ENCODE measurements at regions not wholly inside any gene's neighbourhood (a gene's known extent, or its start where the extent isn't known, plus 50 kb on each side); places are given as distances from the start of the nearest gene placed in this dataset.

DNA sequence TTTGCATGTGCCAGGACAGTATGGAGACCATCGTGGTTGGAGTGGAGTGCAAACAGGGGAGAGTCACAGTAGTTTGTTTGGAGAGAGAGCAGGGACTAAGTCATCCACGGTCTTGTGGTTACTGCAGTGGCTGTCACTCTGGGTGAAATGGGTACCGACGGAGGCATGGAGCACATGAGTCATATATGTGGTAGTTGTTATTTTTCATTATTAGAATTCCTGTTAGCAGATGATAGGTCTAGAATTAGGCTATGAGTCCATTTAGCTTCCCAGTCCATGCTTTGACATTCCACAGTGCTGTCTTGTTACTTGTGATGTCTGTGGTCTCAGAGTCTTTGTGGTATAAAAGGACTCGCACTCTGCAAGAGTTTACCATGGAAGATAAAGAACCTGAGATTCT is 303.9 kb downstream of the DMRT2 start:
- dilution Hi-C loops (cut with MboI; ENCODE audit: extremely low pct_ligation_motif_present, low sequenced_read_pairs), result no loop called here
- Histone ChIP-seq H3K9me1 (ENCODE audit: control insufficient read depth, extremely low read depth, insufficient read depth, low read length) (no peaks in the 10 kb centered on the region), H3K4me3 (ENCODE audit: control insufficient read depth in 2 of 3, extremely low read depth in 1 of 3, insufficient read depth in 2 of 3, low read depth in 1 of 3, low read length in 3 of 3) (no peak overlapping the region), H3K27me3 (ENCODE audit: control insufficient read depth, extremely low read depth, insufficient read depth, low read length) (no peaks in the 10 kb centered on the region), H3K9ac (ENCODE audit: control insufficient read depth, extremely low read depth, insufficient read depth, low read length) (no peak overlapping the region), H3K9me3 (ENCODE audit: control insufficient read depth, low read depth, low read length) (no peaks in the 10 kb centered on the region), H3K4me1 (ENCODE audit: control insufficient read depth, extremely low read depth, insufficient read depth, low read length) (no peaks in the 10 kb centered on the region), H3K36me3 (ENCODE audit: control insufficient read depth in 2 of 2, extremely low read depth in 1 of 2, insufficient read depth in 2 of 2, low read length in 2 of 2) (no peaks in the 10 kb centered on the region), H3K27ac (ENCODE audit: control insufficient read depth, insufficient read depth, low read length) (no peak overlapping the region), H4K20me1 (ENCODE audit: control insufficient read depth, extremely low read depth, insufficient read depth, low read length) (no peaks in the 10 kb centered on the region), H2AFZ (ENCODE audit: control insufficient read depth, low read length) (no peak overlapping the region), H3K4me2 (ENCODE audit: control insufficient read depth, extremely low read depth, insufficient read depth, low read depth, low read length) (no peak overlapping the region), H3K79me2 (ENCODE audit: control insufficient read depth, insufficient read depth, low read length) (no peaks in the 10 kb centered on the region)
- DNase-seq (ENCODE audit: low read depth, low spot score) (no peak), FAIRE-seq (no peak)
- TF ChIP-seq EZH2 (IDR thresholded peaks at IDR 0.05; ENCODE audit: low read length), result no peak
- TF ChIP-seq CTCF (optimal IDR thresholded peaks at IDR 0.05 in 1 of 3, IDR thresholded peaks at IDR 0.05 in 1 of 3, conservative IDR thresholded peaks at IDR 0.05 in 1 of 3; ENCODE audit: extremely low read depth in 1 of 3, insufficient read depth in 2 of 3, low read length in 3 of 3), result no peak

DNA sequence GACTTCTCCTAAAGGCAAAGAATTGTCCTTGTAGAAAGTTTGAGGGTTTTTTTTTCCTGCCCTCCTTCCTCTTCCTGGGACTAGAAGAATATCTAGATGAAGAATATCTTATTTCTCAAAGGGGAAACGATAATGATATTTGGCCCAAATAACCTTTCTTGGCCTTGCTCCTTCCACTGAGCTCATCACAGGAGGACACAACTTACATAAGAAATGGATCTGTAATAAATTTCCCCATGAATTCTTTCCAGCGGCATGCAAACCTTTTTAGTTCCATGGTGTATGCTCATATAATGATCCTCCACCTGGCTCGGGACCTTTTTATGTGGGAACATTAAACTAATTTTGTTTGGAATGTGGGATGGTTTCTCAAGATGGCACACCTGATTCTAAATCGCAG is 304.4 kb downstream of the DMRT2 start:
- Histone ChIP-seq H3K79me2 (ENCODE audit: control insufficient read depth, insufficient read depth, low read length) (no peaks in the 10 kb centered on the region), H3K9me3 (ENCODE audit: control insufficient read depth, low read depth, low read length) (no peaks in the 10 kb centered on the region), H3K4me3 (ENCODE audit: control insufficient read depth in 2 of 3, extremely low read depth in 1 of 3, insufficient read depth in 2 of 3, low read depth in 1 of 3, low read length in 3 of 3) (no peak overlapping the region), H3K9ac (ENCODE audit: control insufficient read depth, extremely low read depth, insufficient read depth, low read length) (no peak overlapping the region), H3K27me3 (ENCODE audit: control insufficient read depth, extremely low read depth, insufficient read depth, low read length) (no peaks in the 10 kb centered on the region), H3K4me1 (ENCODE audit: control insufficient read depth, extremely low read depth, insufficient read depth, low read length) (no peaks in the 10 kb centered on the region), H2AFZ (ENCODE audit: control insufficient read depth, low read length) (no peak overlapping the region), H3K36me3 (ENCODE audit: control insufficient read depth in 2 of 2, extremely low read depth in 1 of 2, insufficient read depth in 2 of 2, low read length in 2 of 2) (no peaks in the 10 kb centered on the region), H3K4me2 (ENCODE audit: control insufficient read depth, extremely low read depth, insufficient read depth, low read depth, low read length) (no peak overlapping the region), H4K20me1 (ENCODE audit: control insufficient read depth, extremely low read depth, insufficient read depth, low read length) (no peaks in the 10 kb centered on the region), H3K9me1 (ENCODE audit: control insufficient read depth, extremely low read depth, insufficient read depth, low read length) (no peaks in the 10 kb centered on the region), H3K27ac (ENCODE audit: control insufficient read depth, insufficient read depth, low read length) (no peak overlapping the region)
- FAIRE-seq (no peak), DNase-seq (ENCODE audit: low read depth, low spot score) (no peak)
- TF ChIP-seq EZH2 (IDR thresholded peaks at IDR 0.05; ENCODE audit: low read length) (no peak), CTCF (optimal IDR thresholded peaks at IDR 0.05 in 1 of 3, IDR thresholded peaks at IDR 0.05 in 1 of 3, conservative IDR thresholded peaks at IDR 0.05 in 1 of 3; ENCODE audit: extremely low read depth in 1 of 3, insufficient read depth in 2 of 3, low read length in 3 of 3) (no peak)
- dilution Hi-C loops (cut with MboI; ENCODE audit: extremely low pct_ligation_motif_present, low sequenced_read_pairs), result no loop called here
